ENCODE measurements at regions not wholly inside any gene's neighbourhood (a gene's known extent, or its start where the extent isn't known, plus 50 kb on each side); places are given as distances from the start of the nearest gene placed in this dataset.

DNA sequence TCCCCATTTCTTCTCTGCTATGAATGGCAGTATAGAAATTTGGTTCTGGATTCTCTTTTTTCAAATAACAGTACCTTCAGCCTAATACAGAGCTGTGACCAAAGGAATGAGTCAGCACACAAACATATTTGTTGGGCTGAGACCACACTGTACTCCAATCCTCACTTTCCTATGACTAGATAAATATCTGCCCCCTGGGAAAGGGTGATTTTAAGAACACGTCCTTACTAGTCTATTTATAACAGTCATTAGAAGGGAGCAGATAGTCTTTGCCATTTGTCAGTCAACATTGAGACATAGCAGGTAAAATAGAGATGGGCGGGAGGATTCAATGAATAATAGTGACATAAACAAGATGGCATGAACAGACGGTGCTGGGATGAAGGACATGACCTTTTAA lies 461.3 kb downstream of the MCTP2 start:
- DNase-seq (ENCODE audit: low read depth): no peak
- TF ChIP-seq, protein P1, sequence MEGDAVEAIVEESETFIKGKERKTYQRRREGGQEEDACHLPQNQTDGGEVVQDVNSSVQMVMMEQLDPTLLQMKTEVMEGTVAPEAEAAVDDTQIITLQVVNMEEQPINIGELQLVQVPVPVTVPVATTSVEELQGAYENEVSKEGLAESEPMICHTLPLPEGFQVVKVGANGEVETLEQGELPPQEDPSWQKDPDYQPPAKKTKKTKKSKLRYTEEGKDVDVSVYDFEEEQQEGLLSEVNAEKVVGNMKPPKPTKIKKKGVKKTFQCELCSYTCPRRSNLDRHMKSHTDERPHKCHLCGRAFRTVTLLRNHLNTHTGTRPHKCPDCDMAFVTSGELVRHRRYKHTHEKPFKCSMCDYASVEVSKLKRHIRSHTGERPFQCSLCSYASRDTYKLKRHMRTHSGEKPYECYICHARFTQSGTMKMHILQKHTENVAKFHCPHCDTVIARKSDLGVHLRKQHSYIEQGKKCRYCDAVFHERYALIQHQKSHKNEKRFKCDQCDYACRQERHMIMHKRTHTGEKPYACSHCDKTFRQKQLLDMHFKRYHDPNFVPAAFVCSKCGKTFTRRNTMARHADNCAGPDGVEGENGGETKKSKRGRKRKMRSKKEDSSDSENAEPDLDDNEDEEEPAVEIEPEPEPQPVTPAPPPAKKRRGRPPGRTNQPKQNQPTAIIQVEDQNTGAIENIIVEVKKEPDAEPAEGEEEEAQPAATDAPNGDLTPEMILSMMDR (conservative IDR thresholded peaks at IDR 0.05; ENCODE audit: low read depth, low read length): no peak
- H3K4me3 ChIP-seq (ENCODE audit: low read length): no peak overlapping the region

- TF ChIP-seq, protein P1 (conservative IDR thresholded peaks at IDR 0.05; ENCODE audit: low read depth, low read length): no peak
- DNase-seq (ENCODE audit: low read depth): no peak
- H3K4me3 ChIP-seq (ENCODE audit: low read length): no peak overlapping the region
These were observed 468.9 kb downstream of the MCTP2 start for GRCh38 chr15:94700211-94700610.

- TF ChIP-seq, protein P1 (conservative IDR thresholded peaks at IDR 0.05; ENCODE audit: low read depth, low read length): no peak
These were observed 470.1 kb downstream of the MCTP2 start for GRCh38 chr15:94701281-94701985.

GRCh38 chr15:94703596-94703995 lies 472.2 kb downstream of the MCTP2 start:
- TF ChIP-seq, protein P1 (conservative IDR thresholded peaks at IDR 0.05; ENCODE audit: low read depth, low read length): no peak
- H3K4me3 ChIP-seq (ENCODE audit: low read length): no peak overlapping the region
- no peak for DNase-seq (ENCODE audit: low read depth)

More at GRCh38 chr15:94701281-94701985, 470.1 kb downstream of the MCTP2 start:
- no peak overlapping the region for H3K4me3 ChIP-seq (ENCODE audit: low read length)
- no peak for DNase-seq (ENCODE audit: low read depth)

GRCh38 chr15:94704421-94704820 lies 473.1 kb downstream of the MCTP2 start:
- DNase-seq (ENCODE audit: low read depth): no peak
- TF ChIP-seq, protein P1 (conservative IDR thresholded peaks at IDR 0.05; ENCODE audit: low read depth, low read length): no peak

GRCh38 chr15:94704946-94705345 lies 473.6 kb downstream of the MCTP2 start:
- TF ChIP-seq, protein P1 (conservative IDR thresholded peaks at IDR 0.05; ENCODE audit: low read depth, low read length): no peak
- no peak overlapping the region for H3K4me3 ChIP-seq (ENCODE audit: low read length)
- DNase-seq (ENCODE audit: low read depth): no peak

More at GRCh38 chr15:94704421-94704820, 473.1 kb downstream of the MCTP2 start:
- no peak overlapping the region for H3K4me3 ChIP-seq (ENCODE audit: low read length)

- H3K4me3 ChIP-seq (ENCODE audit: low read length): no peak overlapping the region
- TF ChIP-seq, protein P1 (conservative IDR thresholded peaks at IDR 0.05; ENCODE audit: low read depth, low read length): no peak
- DNase-seq (ENCODE audit: low read depth): no peak
These were observed 478.0 kb downstream of the MCTP2 start for GRCh38 chr15:94709319-94709718.
